Effector memory CD4-positive, alpha-beta T cell (primary cell): ENCODE measurements at regions not wholly inside any gene's neighbourhood (a gene's known extent, or its start where the extent isn't known, plus 50 kb on each side); places are given as distances from the start of the nearest gene placed in this dataset.

ENCODE experiments used
- DNase-seq, 3 donors: peaks; one replicate each; pipeline ENCODE4 v3.0.0-alpha.2; 2020
- H3K27ac ChIP-seq: 2 replicates; pipeline ENCODE4 v1.7.0; 2013; ENCODE audit warnings: mild to moderate bottlenecking, low read length, moderate library complexity; ENCODE audit not compliant: insufficient read depth, poor library complexity, severe bottlenecking
- H3K27me3 ChIP-seq: replicated peaks from 2 replicates; pipeline ENCODE4 v1.7.0; 2013; ENCODE audit warnings: mild to moderate bottlenecking, low read length; ENCODE audit not compliant: insufficient read depth, control insufficient read depth, poor library complexity, severe bottlenecking
- H3K36me3 ChIP-seq: 2 replicates; pipeline ENCODE4 v1.7.0; 2013; ENCODE audit warnings: mild to moderate bottlenecking, low read length, moderate library complexity; ENCODE audit not compliant: control insufficient read depth, insufficient read depth
- H3K4me1 ChIP-seq: 2 replicates; pipeline ENCODE4 v1.7.0; 2013; ENCODE audit warnings: low read length, mild to moderate bottlenecking; ENCODE audit not compliant: control insufficient read depth, insufficient read depth, poor library complexity, severe bottlenecking
- H3K4me3 ChIP-seq: 2 replicates; pipeline ENCODE4 v1.7.0; 2013; ENCODE audit warnings: low read length, low read depth, mild to moderate bottlenecking; ENCODE audit not compliant: insufficient read depth, poor library complexity, severe bottlenecking
- H3K9me3 ChIP-seq: 2 replicates; pipeline ENCODE4 v1.7.0; 2013; ENCODE audit warnings: mild to moderate bottlenecking, low read length, moderate library complexity; ENCODE audit not compliant: control insufficient read depth

DNA sequence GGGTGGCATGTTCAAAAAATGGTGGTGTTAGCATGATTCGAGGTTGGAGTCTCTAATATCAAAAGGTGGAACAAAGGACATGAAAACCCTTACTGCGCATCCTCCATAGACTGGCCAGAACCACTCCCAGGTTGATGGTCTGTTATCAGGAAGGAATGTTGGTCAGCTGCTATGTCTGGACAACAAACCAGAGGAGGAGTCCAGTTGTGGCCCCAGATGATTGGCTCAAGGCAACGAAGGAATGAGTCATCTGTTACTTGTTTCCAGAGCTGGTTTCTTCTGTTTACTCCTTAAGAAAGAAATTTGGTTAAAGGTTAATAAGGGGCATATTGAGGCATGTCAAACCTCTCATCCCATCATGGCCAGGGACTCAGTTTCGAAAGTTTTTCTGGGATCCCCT is 56.8 kb upstream of the GRIA4 start:
- H3K9me3 ChIP-seq = no peaks in the 10 kb centered on the region
- no peaks in the 10 kb centered on the region for H3K4me1 ChIP-seq
- H3K36me3 ChIP-seq = no peaks in the 10 kb centered on the region
- no peak overlapping the region for H3K4me3 ChIP-seq
- no peak overlapping the region for H3K27ac ChIP-seq
- no peak for DNase-seq
- no peaks in the 10 kb centered on the region for H3K27me3 ChIP-seq

GRCh38 chr11:105548359-105548758 is 61.5 kb upstream of the GRIA4 start:
- H3K4me1 ChIP-seq = no peaks in the 10 kb centered on the region
- DNase-seq = no peak
- H3K27ac ChIP-seq = no peak overlapping the region
- H3K4me3 ChIP-seq = no peak overlapping the region
- H3K9me3 ChIP-seq = no peaks in the 10 kb centered on the region
- no peaks in the 10 kb centered on the region for H3K36me3 ChIP-seq
- no peaks in the 10 kb centered on the region for H3K27me3 ChIP-seq

- no peak overlapping the region for H3K27ac ChIP-seq
- no peaks in the 10 kb centered on the region for H3K4me1 ChIP-seq
- H3K27me3 ChIP-seq = no peaks in the 10 kb centered on the region
- no peaks in the 10 kb centered on the region for H3K9me3 ChIP-seq
- DNase-seq = no peak
- H3K36me3 ChIP-seq = no peaks in the 10 kb centered on the region
- no peak overlapping the region for H3K4me3 ChIP-seq
Measured at GRCh38 chr11:105538588-105538987, 71.3 kb upstream of the GRIA4 start.

DNA sequence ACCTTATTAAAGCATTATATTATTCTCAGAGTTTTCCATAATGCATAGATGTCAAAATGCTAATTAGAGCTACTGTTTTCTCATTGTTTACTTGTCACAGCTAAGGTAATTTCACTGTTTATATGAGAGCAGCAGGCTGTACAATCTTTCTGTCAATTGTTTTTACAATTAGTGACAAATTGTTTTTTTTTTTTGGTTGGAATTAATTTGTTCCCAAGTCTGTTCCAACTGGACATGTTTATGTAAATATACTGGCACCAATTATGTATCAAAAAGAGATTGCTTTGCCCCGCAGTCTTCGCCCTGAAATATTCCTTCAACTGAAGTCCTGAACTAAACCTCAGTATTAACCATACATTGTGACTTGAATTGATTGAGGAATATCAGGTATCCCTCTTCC is 72.3 kb upstream of the GRIA4 start:
- no peak overlapping the region for H3K4me3 ChIP-seq
- H3K27ac ChIP-seq = no peak overlapping the region
- H3K9me3 ChIP-seq = no peaks in the 10 kb centered on the region
- no peaks in the 10 kb centered on the region for H3K4me1 ChIP-seq
- no peaks in the 10 kb centered on the region for H3K36me3 ChIP-seq
- no peak for DNase-seq
- H3K27me3 ChIP-seq = no peaks in the 10 kb centered on the region

- no peaks in the 10 kb centered on the region for H3K27me3 ChIP-seq
- H3K36me3 ChIP-seq = no peaks in the 10 kb centered on the region
- no peaks in the 10 kb centered on the region for H3K9me3 ChIP-seq
- no peak overlapping the region for H3K4me3 ChIP-seq
- DNase-seq = no peak
- no peaks in the 10 kb centered on the region for H3K4me1 ChIP-seq
- no peak overlapping the region for H3K27ac ChIP-seq
Measured at GRCh38 chr11:105524286-105524685, 85.6 kb upstream of the GRIA4 start.

DNA sequence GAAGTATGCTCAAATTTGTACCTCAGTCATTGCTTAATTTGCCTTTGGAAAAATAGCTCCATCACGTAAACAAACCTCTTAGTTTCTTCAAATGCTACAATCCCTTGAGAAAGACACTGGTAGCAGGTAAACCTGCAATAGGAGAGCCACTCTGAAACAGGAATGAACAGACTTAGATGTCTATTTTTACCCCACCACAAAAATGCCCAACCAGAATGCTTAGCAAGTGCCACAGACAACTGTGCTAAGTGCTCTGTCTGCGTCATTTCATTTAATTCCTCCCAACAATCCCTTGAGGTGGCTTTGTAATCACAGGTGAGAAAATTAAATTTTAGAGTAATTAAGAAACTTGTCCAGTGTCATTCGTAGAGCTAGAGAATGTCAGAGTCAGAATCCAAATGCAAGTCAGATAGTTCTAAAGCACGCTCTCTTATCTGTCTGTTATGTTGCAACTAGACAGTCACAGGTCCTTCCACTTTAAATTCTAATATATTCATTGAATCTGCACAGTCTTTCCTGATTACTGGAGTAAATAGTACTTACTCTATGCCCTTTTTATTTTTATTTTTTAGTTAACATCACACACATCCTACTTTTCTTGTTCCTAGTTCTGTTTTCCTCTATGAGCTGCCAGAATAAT is 89.0 kb upstream of the GRIA4 start:
- H3K27me3 ChIP-seq = no peaks in the 10 kb centered on the region
- no peaks in the 10 kb centered on the region for H3K9me3 ChIP-seq
- no peak overlapping the region for H3K27ac ChIP-seq
- no peak for DNase-seq
- H3K4me1 ChIP-seq = no peaks in the 10 kb centered on the region
- no peaks in the 10 kb centered on the region for H3K36me3 ChIP-seq
- H3K4me3 ChIP-seq = no peak overlapping the region

DNA sequence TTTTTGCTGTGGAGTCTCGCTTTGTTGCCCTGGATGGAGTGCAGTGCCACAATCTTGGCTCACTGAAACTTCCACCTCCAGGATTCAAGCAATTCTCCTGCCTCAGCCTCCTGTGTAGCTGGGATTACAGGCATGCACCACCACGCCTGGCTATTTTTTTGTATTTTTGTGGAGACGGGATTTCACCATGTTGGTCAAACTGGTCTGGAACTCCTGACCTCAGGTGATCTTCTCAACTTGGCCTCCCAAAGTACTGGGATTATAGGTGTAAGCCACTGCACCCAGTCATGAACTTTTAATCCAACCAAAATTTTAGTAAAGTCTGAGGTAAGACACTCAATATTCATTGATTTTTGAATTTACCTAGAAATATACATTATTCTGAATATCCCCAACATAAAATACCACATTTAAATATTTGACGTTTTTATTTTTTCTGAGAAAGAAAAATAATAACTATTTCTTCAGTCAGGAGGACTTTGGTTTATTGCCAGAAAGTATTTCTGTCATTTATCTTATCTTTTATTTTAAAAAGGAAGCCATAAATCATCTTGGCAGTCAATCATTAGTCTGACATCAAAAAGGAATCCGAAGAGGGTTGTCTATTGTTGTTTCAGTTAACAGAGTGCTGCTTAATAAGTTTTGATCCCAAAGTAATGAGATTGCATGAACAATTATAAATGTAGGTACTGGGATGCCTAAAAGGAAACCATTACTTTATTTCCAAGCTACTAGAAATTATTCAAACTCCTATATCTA is 102.2 kb upstream of the GRIA4 start:
- Histone ChIP-seq H3K9me3 (no peaks in the 10 kb centered on the region), H3K36me3 (no peaks in the 10 kb centered on the region), H3K27me3 (no peaks in the 10 kb centered on the region), H3K27ac (no peak overlapping the region), H3K4me3 (no peak overlapping the region), H3K4me1 (no peaks in the 10 kb centered on the region)
- DNase-seq = no peak

DNA sequence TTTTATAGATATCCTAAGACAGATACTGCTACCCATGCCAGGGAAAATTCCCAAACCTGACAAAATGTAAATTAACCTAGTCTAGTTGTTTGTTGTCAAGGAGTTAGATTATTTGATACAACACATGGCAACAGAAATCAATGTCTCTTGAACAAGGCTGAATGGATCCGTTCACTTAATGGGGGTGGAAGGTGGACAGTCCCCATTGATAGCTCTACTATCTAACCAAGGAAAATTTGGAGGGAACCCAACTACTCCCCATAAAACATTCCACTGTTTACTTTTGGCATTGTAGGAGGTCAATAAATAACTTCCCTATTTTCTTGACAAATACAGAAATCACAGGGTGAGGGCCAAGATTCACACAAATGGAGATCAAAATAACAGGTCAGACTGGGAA is 117.9 kb upstream of the GRIA4 start:
- H3K4me3 ChIP-seq = no peak overlapping the region
- H3K9me3 ChIP-seq = no peaks in the 10 kb centered on the region
- H3K27ac ChIP-seq = no peak overlapping the region
- no peaks in the 10 kb centered on the region for H3K4me1 ChIP-seq
- DNase-seq = no peak
- no peaks in the 10 kb centered on the region for H3K27me3 ChIP-seq
- no peaks in the 10 kb centered on the region for H3K36me3 ChIP-seq

- Histone ChIP-seq H3K27me3 (no peaks in the 10 kb centered on the region), H3K27ac (no peak overlapping the region), H3K4me3 (no peak overlapping the region), H3K36me3 (no peaks in the 10 kb centered on the region), H3K9me3 (no peaks in the 10 kb centered on the region), H3K4me1 (no peaks in the 10 kb centered on the region)
- no peak for DNase-seq
Measured at GRCh38 chr11:105491394-105491793, 118.5 kb upstream of the GRIA4 start.

GRCh38 chr11:105490333-105490732 is 119.5 kb upstream of the GRIA4 start:
- DNase-seq = no peak
- Histone ChIP-seq H3K4me1 (no peaks in the 10 kb centered on the region), H3K27me3 (no peaks in the 10 kb centered on the region), H3K9me3 (no peaks in the 10 kb centered on the region), H3K36me3 (no peaks in the 10 kb centered on the region), H3K27ac (no peak overlapping the region), H3K4me3 (no peak overlapping the region)
